Fibroblast of lung (primary cell): ENCODE measurements at regions not wholly inside any gene's neighbourhood (a gene's known extent, or its start where the extent isn't known, plus 50 kb on each side); places are given as distances from the start of the nearest gene placed in this dataset.

Experiments used
- DNase-seq, 2 donors: peaks; one replicate each; pipeline versions ENCODE4 v3.0.0 to v3.0.0-alpha.2; 2010; ENCODE audit warnings: low read depth in 2 of 2
- H2AFZ ChIP-seq: 2 replicates; pipeline ENCODE4 v1.5.1; 2012; ENCODE audit warnings: low read length, control low read depth, inconsistent platforms
- H3K27ac ChIP-seq: 2 replicates; pipeline ENCODE4 v1.5.1; 2011; ENCODE audit warnings: low read length, control low read depth; ENCODE audit not compliant: insufficient read depth
- H3K27me3 ChIP-seq: 2 replicates; pipeline ENCODE4 v1.5.1; 2011; ENCODE audit warnings: mild to moderate bottlenecking, low read length; ENCODE audit not compliant: control insufficient read depth, insufficient read depth
- H3K36me3 ChIP-seq: 2 replicates; pipeline ENCODE4 v1.5.1; 2011; ENCODE audit warnings: low read length; ENCODE audit not compliant: control insufficient read depth, insufficient read depth
- H3K4me1 ChIP-seq: 2 replicates; pipeline ENCODE4 v1.5.1; 2011; ENCODE audit warnings: low read length; ENCODE audit not compliant: control insufficient read depth, insufficient read depth; ENCODE audit errors: extremely low read depth
- H3K4me2 ChIP-seq: 2 replicates; pipeline ENCODE4 v1.5.1; 2011; ENCODE audit warnings: low read length, control low read depth; ENCODE audit not compliant: insufficient read depth; ENCODE audit errors: extremely low read depth
- H3K4me3 ChIP-seq, 4 experiments: fragments of 200-600 bp in 1 of 4; sonication (generic) in 1 of 4; replicated peaks in 1 of 4; 2 replicates each; pipeline ENCODE4 v1.5.1; 2011 to 2016; ENCODE audit warnings: low read length in 4 of 4, low read depth in 3 of 4, mild to moderate bottlenecking in 3 of 4, control low read depth in 2 of 4, inconsistent platforms in 1 of 4, mixed read lengths in 1 of 4; ENCODE audit not compliant: insufficient read depth in 1 of 4; ENCODE audit errors: control extremely low read depth in 1 of 4
- H3K79me2 ChIP-seq: 2 replicates; pipeline ENCODE4 v1.5.1; 2012; ENCODE audit warnings: mild to moderate bottlenecking, low read length, inconsistent platforms; ENCODE audit not compliant: control insufficient read depth, insufficient read depth
- H3K9ac ChIP-seq: 2 replicates; pipeline ENCODE4 v1.5.1; 2011; ENCODE audit warnings: mild to moderate bottlenecking, low read length, control low read depth; ENCODE audit not compliant: insufficient read depth
- H3K9me3 ChIP-seq: 2 replicates; pipeline ENCODE4 v1.5.1; 2012; ENCODE audit warnings: low read depth, low read length; ENCODE audit not compliant: control insufficient read depth, insufficient read depth
- H4K20me1 ChIP-seq: 2 replicates; pipeline ENCODE4 v1.5.1; 2011; ENCODE audit warnings: low read length; ENCODE audit not compliant: control insufficient read depth, insufficient read depth; ENCODE audit errors: extremely low read depth
- CTCF ChIP-seq, 2 donors: IDR thresholded peaks in 1 of 2; conservative IDR thresholded peaks in 1 of 2; 1 replicate in 1 of 2; 2 replicates in 1 of 2; pipeline ENCODE4 v1.5.1; 2011 to 2012; ENCODE audit warnings: low read length in 2 of 2, control low read depth in 1 of 2, inconsistent platforms in 1 of 2, low read depth in 1 of 2, mild to moderate bottlenecking in 1 of 2
- EZH2 ChIP-seq: IDR thresholded peaks from 2 replicates; pipeline ENCODE4 v1.5.1; 2012; ENCODE audit warnings: low read length, control low read depth, mild to moderate bottlenecking; ENCODE audit errors: missing control alignments

- no peaks in the 10 kb centered on the region for H4K20me1 ChIP-seq
- no peak overlapping the region for H3K9ac ChIP-seq
- no peak overlapping the region for H3K27ac ChIP-seq
- H3K9me3 ChIP-seq, result no peaks in the 10 kb centered on the region
- no peak for DNase-seq
- no peak overlapping the region for H2AFZ ChIP-seq
- no peaks in the 10 kb centered on the region for H3K4me1 ChIP-seq
- no peak overlapping the region for H3K4me2 ChIP-seq
- no peak overlapping the region for H3K4me3 ChIP-seq
- no peaks in the 10 kb centered on the region for H3K79me2 ChIP-seq
- TF ChIP-seq CTCF (conservative IDR thresholded peaks at IDR 0.05 in 1 of 2, IDR thresholded peaks at IDR 0.05 in 1 of 2; ENCODE audit: low read depth in 1 of 2, low read length in 2 of 2), result no peak
- no peak for TF ChIP-seq EZH2
- H3K36me3 ChIP-seq, result no peaks in the 10 kb centered on the region
- no peaks in the 10 kb centered on the region for H3K27me3 ChIP-seq
These were observed 274.9 kb upstream of the DNAJC19 start for GRCh38 chr3:181264486-181264885.

DNA sequence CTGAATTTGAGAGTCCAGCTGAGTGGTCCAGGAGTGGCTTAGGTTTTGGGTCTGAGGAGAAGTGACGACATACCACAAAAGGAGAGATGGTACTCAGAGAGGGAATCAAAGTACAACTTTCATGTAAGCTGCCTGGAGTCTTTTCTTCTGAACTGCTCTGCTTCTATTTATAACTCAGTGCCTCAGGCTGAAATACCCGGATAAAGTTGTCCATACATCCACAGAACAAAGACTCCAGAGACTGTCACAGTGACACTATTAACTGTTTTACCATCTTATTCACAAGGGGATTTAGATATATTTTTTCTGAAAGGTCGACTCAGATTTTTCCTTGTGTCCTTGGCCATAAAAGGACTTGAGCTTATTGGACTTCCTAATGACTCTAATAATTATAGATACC lies 264.3 kb upstream of the DNAJC19 start:
- no peak overlapping the region for H3K4me3 ChIP-seq
- H3K27ac ChIP-seq, result no peak overlapping the region
- no peak for TF ChIP-seq CTCF (conservative IDR thresholded peaks at IDR 0.05 in 1 of 2, IDR thresholded peaks at IDR 0.05 in 1 of 2; ENCODE audit: low read depth in 1 of 2, low read length in 2 of 2)
- TF ChIP-seq EZH2, result no peak
- H4K20me1 ChIP-seq, result no peaks in the 10 kb centered on the region
- no peak for DNase-seq
- H3K79me2 ChIP-seq, result no peaks in the 10 kb centered on the region
- H3K9me3 ChIP-seq, result no peaks in the 10 kb centered on the region
- no peaks in the 10 kb centered on the region for H3K27me3 ChIP-seq
- no peak overlapping the region for H2AFZ ChIP-seq
- H3K4me1 ChIP-seq, result no peaks in the 10 kb centered on the region
- no peak overlapping the region for H3K9ac ChIP-seq
- no peaks in the 10 kb centered on the region for H3K36me3 ChIP-seq
- H3K4me2 ChIP-seq, result no peak overlapping the region

- Histone ChIP-seq H3K27ac (no peak overlapping the region), H4K20me1 (no peaks in the 10 kb centered on the region), H3K9me3 (no peaks in the 10 kb centered on the region), H3K79me2 (no peaks in the 10 kb centered on the region), H2AFZ (no peak overlapping the region), H3K9ac (no peak overlapping the region), H3K4me2 (no peak overlapping the region), H3K36me3 (no peaks in the 10 kb centered on the region), H3K4me1 (no peaks in the 10 kb centered on the region), H3K27me3 (no peaks in the 10 kb centered on the region), H3K4me3 (no peak overlapping the region)
- DNase-seq, result no peak
- no peak for TF ChIP-seq EZH2
- TF ChIP-seq CTCF (conservative IDR thresholded peaks at IDR 0.05 in 1 of 2, IDR thresholded peaks at IDR 0.05 in 1 of 2; ENCODE audit: low read depth in 1 of 2, low read length in 2 of 2), result no peak
These were observed 263.1 kb upstream of the DNAJC19 start for GRCh38 chr3:181252631-181253030.
